Activated CD4-positive, alpha-beta memory T cell treated with anti-CD3 and anti-CD28 coated beads, Interleukin-2, amount 10 ng/mL, durations not matched to agents 7 days and 5 days (primary cell): ENCODE measurements at regions not wholly inside any gene's neighbourhood (a gene's known extent, or its start where the extent isn't known, plus 50 kb on each side); places are given as distances from the start of the nearest gene placed in this dataset.
"Not testable (repeated sequence)": the region's sequence is repeated elsewhere in the genome, so short reads cannot be mapped to it uniquely, and the experiment has no call there.

Experiments used
- CTCF ChIA-PET: fragments of 350-600 bp; sonication (Branson Sonifier 250); formaldehyde crosslinking; loops from one replicate; lab custom pipeline; 2021; ENCODE audit warnings: antibody characterized with exemption, inconsistent platforms; lab: Charles Lee
- POLR2A ChIA-PET: fragments of 350-600 bp; sonication (Branson Sonifier 250); formaldehyde crosslinking; loops from one replicate; lab custom pipeline; 2021; ENCODE audit warnings: antibody characterized with exemption; lab: Charles Lee
- DNase-seq: peaks from one replicate; pipeline ENCODE4 v3.0.0-alpha.2; 2020
- H3K27ac Mint-ChIP-seq: one replicate; pipeline ENCODE4 v1.8.0; 2021; ENCODE audit warnings: mild to moderate bottlenecking, mixed read lengths
- H3K27me3 Mint-ChIP-seq: one replicate; pipeline ENCODE4 v1.8.0; 2021; ENCODE audit warnings: mixed read lengths
- H3K36me3 Mint-ChIP-seq: one replicate; pipeline ENCODE4 v1.8.0; 2021; ENCODE audit warnings: low read depth, mixed read lengths
- H3K4me1 Mint-ChIP-seq: one replicate; pipeline ENCODE4 v1.8.0; 2021; ENCODE audit warnings: mixed read lengths
- H3K4me3 Mint-ChIP-seq: one replicate; pipeline ENCODE4 v1.8.0; 2021; ENCODE audit warnings: mild to moderate bottlenecking, mixed read lengths
- H3K9me3 Mint-ChIP-seq: one replicate; pipeline ENCODE4 v1.8.0; 2021; ENCODE audit warnings: mixed read lengths

- H3K27me3 Mint-ChIP-seq, DNase-seq, POLR2A ChIA-PET, CTCF ChIA-PET, H3K4me3 Mint-ChIP-seq, H3K9me3 Mint-ChIP-seq, H3K27ac Mint-ChIP-seq, H3K36me3 Mint-ChIP-seq: not testable (repeated sequence)
- peaks cover 25% of the 10 kb centered on the region for H3K4me1 Mint-ChIP-seq
Observed at GRCh38 chr22:22296047-22296446, 51.5 kb downstream of the VPREB1 start.

DNA sequence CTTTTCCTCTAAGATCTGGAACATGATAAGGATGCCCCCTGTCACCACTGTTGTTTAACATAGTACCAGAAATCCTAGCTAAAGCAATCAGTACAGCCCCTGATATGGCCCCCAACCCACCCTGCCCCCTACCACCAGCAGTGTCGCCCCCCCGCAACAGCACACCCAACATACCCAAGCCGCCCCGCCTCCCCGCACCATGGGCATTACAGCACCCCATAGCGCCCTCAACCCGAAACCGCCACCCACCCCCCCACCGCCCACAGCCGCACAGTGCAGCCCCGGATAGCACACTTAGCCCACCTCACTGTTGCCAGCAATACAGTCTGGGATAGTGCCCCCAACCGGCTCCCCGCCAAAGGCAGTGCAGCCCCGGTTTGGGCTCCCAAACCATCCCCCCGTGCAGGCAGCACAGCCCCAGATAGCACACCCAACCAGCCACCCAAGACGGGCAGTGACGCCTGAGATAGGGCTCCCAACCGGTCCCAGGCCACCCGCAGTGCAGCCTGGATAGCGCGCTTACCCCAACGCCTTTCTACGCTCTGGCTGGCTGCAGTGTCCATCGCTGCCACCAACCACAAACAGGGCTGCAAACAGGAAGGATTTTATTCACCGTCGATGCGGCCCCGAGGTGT, 52.7 kb downstream of the VPREB1 start:
- peak overlapping the region; percentile 22 for H3K27ac Mint-ChIP-seq
- POLR2A ChIA-PET, DNase-seq, CTCF ChIA-PET, H3K27me3 Mint-ChIP-seq, H3K9me3 Mint-ChIP-seq: not testable (repeated sequence)
- H3K36me3 Mint-ChIP-seq = peaks cover 12% of the 10 kb centered on the region
- peak overlapping the region; percentile 77 for H3K4me3 Mint-ChIP-seq
- H3K4me1 Mint-ChIP-seq = peaks cover 29% of the 10 kb centered on the region

DNA sequence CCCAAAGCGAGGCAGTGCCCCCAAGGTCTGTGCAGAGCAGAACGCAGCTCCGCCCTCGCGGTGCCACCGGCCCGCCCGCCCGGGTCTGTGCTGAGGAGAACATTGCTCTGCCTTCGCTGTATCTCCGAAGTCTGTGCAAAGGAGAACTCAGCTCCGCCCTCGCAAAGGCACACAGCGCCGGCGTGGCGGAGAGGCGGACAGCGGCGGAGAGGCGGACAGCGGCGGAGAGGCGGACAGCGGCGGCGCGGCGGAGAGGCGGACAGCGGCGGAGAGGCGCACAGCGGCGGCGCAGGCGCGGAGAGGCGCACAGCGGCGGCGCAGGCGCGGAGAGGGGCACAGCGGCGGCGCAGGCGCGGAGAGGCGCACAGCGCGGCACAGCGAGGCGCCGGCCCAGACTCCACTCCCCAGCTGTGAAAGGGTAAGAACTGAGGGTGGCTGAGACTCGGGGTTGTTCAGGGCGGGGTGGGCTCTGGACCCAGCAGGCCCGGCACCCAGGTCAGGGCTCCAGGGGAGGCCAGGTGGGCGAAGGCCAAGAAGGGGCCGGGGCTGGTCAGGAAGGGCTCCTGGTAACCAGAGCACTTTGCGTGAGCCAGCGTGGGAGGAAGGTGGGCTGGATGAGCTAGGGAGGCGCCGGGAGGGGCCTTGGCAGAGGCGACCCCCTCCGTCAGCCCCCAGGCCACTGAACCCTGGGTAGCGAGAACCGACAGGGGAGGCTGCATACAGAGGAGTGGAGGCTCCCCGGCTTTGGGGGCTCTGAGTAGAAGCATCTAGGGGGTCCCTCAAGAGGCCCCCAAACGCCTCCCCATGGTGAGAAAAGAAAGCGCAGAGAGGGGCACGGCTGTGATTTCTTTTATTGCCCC, 53.4 kb downstream of the VPREB1 start:
- peaks cover 12% of the 10 kb centered on the region for H3K36me3 Mint-ChIP-seq
- POLR2A ChIA-PET, H3K9me3 Mint-ChIP-seq, CTCF ChIA-PET, H3K27me3 Mint-ChIP-seq: not testable (repeated sequence)
- H3K27ac Mint-ChIP-seq = peak overlapping the region; percentile 67
- peak; percentile 81 for DNase-seq
- peak overlapping the region; percentile 77 for H3K4me3 Mint-ChIP-seq
- peaks cover 29% of the 10 kb centered on the region for H3K4me1 Mint-ChIP-seq

DNA sequence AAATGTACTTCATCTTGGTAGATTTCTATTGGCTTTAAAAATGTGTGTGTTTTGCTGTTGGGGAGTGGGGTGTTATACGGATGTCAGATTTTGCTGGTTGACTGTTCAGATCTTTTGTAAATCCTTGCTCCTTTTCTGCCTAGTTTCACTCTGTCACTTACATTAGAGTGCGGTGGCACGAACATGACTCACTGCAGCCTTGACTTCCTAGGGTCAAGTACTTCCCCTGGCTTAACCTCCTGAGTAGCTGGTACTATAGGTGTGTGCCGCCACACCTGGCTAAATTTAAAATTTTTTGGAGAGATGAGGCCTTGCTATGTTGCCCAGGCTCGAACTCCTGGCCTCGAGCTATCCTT, 54.0 kb downstream of the VPREB1 start:
- DNase-seq, H3K36me3 Mint-ChIP-seq, H3K27me3 Mint-ChIP-seq, H3K9me3 Mint-ChIP-seq, POLR2A ChIA-PET, CTCF ChIA-PET: not testable (repeated sequence)
- H3K4me1 Mint-ChIP-seq = peaks cover 29% of the 10 kb centered on the region
- peak overlapping the region; percentile 67 for H3K27ac Mint-ChIP-seq
- H3K4me3 Mint-ChIP-seq = peak overlapping the region; percentile 77

- H3K36me3 Mint-ChIP-seq = peaks cover 17% of the 10 kb centered on the region
- peaks cover 29% of the 10 kb centered on the region for H3K4me1 Mint-ChIP-seq
- POLR2A ChIA-PET, H3K27ac Mint-ChIP-seq, H3K9me3 Mint-ChIP-seq, CTCF ChIA-PET, DNase-seq, H3K4me3 Mint-ChIP-seq, H3K27me3 Mint-ChIP-seq: not testable (repeated sequence)
Observed at GRCh38 chr22:22300511-22300910, 55.9 kb downstream of the VPREB1 start.

GRCh38 chr22:22300946-22301345, 56.4 kb downstream of the VPREB1 start:
- POLR2A ChIA-PET, CTCF ChIA-PET, H3K27me3 Mint-ChIP-seq, H3K4me3 Mint-ChIP-seq, DNase-seq, H3K27ac Mint-ChIP-seq, H3K9me3 Mint-ChIP-seq: not testable (repeated sequence)
- H3K4me1 Mint-ChIP-seq = peaks cover 26% of the 10 kb centered on the region
- H3K36me3 Mint-ChIP-seq = peaks cover 20% of the 10 kb centered on the region

DNA sequence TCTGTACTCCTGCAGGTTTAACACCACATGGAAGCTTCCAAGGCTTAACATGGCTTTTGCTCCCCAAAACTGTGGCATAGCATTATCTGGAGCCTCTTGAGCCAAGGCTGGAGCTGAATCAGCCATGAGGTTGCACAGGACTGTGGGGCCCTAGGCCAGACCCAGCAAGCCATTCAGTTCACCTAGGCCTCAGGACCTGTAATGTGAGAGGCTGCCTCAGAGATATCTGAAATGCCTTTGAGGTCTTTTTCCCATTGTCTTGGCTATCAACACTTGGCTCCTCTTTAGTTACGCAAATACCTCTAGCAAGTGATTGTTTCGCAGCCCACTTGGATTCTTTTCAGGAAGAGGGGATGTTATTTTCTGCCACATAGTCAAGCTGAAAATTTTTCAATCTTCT, 72.0 kb downstream of the VPREB1 start:
- Mint-ChIP-seq H3K4me1 (no peaks in the 10 kb centered on the region), H3K27me3 (no peaks in the 10 kb centered on the region), H3K27ac (no peak overlapping the region), H3K36me3 (peaks cover 18% of the 10 kb centered on the region), H3K9me3 (no peaks in the 10 kb centered on the region), H3K4me3 (no peak overlapping the region)
- DNase-seq = no peak
- POLR2A ChIA-PET = no interaction called here
- CTCF ChIA-PET = no interaction called here

DNA sequence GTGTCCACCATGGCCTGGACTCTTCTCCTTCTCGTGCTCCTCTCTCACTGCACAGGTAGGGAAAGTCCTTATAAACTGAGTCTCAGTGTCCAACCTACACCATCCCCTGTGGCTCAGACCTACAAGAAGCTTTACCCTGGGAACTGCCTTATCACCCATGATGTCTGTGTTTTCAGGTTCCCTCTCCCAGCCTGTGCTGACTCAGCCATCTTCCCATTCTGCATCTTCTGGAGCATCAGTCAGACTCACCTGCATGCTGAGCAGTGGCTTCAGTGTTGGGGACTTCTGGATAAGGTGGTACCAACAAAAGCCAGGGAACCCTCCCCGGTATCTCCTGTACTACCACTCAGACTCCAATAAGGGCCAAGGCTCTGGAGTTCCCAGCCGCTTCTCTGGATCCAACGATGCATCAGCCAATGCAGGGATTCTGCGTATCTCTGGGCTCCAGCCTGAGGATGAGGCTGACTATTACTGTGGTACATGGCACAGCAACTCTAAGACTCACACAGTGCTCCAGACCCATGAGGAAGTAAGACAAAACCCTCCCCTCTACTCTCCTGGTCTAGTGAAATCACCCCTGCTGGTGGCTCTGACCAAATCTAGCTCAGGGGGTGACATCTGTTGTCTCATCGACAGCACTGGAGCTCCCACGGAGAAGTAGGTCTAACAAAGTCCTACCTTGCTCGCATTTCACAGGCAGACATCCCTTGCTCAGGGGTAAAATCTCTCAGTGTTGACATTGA, 74.3 kb downstream of the VPREB1 start:
- Mint-ChIP-seq H3K27me3 (no peaks in the 10 kb centered on the region), H3K4me1 (no peaks in the 10 kb centered on the region), H3K36me3 (peaks cover 15% of the 10 kb centered on the region), H3K4me3 (no peak overlapping the region), H3K27ac (no peak overlapping the region), H3K9me3 (no peaks in the 10 kb centered on the region)
- no peak for DNase-seq
- CTCF ChIA-PET = no interaction called here
- POLR2A ChIA-PET = no interaction called here

- H3K27me3 Mint-ChIP-seq, POLR2A ChIA-PET, H3K4me3 Mint-ChIP-seq, H3K4me1 Mint-ChIP-seq, H3K27ac Mint-ChIP-seq, H3K36me3 Mint-ChIP-seq, H3K9me3 Mint-ChIP-seq: not testable (repeated sequence)
- CTCF ChIA-PET = interaction anchor here (1.0 to 2.2 kb wide), 4 partner anchors 8 to 126 kb away, joined by 3 to 10 read pairs (median 4); no protein-coding TSS in a partner anchor
- DNase-seq = peak; percentile 79
Observed at GRCh38 chr22:22321743-22322611, 77.4 kb downstream of the VPREB1 start.

DNA sequence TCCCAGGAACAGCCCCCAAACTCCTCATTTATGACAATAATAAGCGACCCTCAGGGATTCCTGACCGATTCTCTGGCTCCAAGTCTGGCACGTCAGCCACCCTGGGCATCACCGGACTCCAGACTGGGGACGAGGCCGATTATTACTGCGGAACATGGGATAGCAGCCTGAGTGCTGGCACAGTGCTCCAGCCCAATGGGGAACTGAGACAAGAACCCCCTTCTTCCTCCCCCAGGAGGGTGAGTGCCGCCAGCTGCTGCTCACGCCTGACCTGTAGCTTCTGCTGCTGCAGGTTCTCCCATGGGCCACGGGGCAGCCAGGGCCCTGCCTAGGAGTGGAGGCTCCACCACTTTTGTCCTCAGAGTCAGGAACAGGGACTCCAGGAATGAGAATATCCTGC, 78.2 kb downstream of the VPREB1 start:
- Mint-ChIP-seq H3K27me3 (no peaks in the 10 kb centered on the region), H3K36me3 (peaks cover 4% of the 10 kb centered on the region), H3K9me3 (no peaks in the 10 kb centered on the region), H3K4me1 (no peaks in the 10 kb centered on the region), H3K4me3 (no peak overlapping the region), H3K27ac (no peak overlapping the region)
- POLR2A ChIA-PET = no interaction called here
- no peak for DNase-seq
- CTCF ChIA-PET = interaction anchor here (1.5 to 2.2 kb wide), 2 partner anchors 115 kb away, joined by 3 to 10 read pairs; no protein-coding TSS in a partner anchor

- Mint-ChIP-seq H3K27ac (no peak overlapping the region), H3K4me3 (no peak overlapping the region), H3K27me3 (peaks cover 21% of the 10 kb centered on the region), H3K4me1 (no peaks in the 10 kb centered on the region), H3K9me3 (no peaks in the 10 kb centered on the region), H3K36me3 (no peaks in the 10 kb centered on the region)
- CTCF ChIA-PET = interaction anchor here (0.9 kb wide), 1 partner anchor 15 kb away, joined by 3 read pairs; no protein-coding TSS in a partner anchor
- POLR2A ChIA-PET = no interaction called here
- DNase-seq = no peak
Observed at GRCh38 chr22:22327723-22328122, 83.1 kb downstream of the VPREB1 start.

DNA sequence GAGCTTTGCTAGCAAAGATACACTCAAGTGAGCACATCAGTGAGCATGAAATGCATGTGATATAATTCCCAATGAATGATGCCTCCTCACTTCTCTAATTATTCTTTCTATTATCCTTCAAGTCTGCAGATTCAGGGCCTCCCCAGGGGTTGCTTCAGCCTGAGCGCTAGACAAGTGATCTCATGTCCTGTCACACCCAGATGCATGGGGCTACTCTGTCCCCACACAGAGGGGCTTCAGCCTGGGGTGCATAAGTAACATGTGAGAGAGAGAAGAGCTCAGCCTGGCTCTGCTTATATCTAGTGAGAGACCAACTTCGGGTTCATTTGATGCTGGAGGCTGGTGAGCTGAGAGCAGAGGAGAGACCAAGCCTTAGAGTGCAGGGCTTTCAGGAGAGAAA, 85.2 kb downstream of the VPREB1 start:
- ChIA-PET CTCF (interaction anchor here (1.2 kb wide), 1 partner anchor 9 kb away, joined by 6 read pairs; no protein-coding TSS in a partner anchor), POLR2A (no interaction called here)
- H3K27ac Mint-ChIP-seq = no peak overlapping the region
- H3K27me3 Mint-ChIP-seq = peaks cover 40% of the 10 kb centered on the region
- no peak for DNase-seq
- H3K36me3 Mint-ChIP-seq = no peaks in the 10 kb centered on the region
- no peak overlapping the region for H3K4me3 Mint-ChIP-seq
- no peaks in the 10 kb centered on the region for H3K9me3 Mint-ChIP-seq
- H3K4me1 Mint-ChIP-seq = no peaks in the 10 kb centered on the region
